ENCODE measurements at regions not wholly inside any gene's neighbourhood (a gene's known extent, or its start where the extent isn't known, plus 50 kb on each side); places are given as distances from the start of the nearest gene placed in this dataset.

- 80% methylated on average over 4 of the region's 4 CpGs for WGBS (ENCODE audit: low lambda C conversion rate, missing lambda C conversion rate)
- H3K9me2 ChIP-seq (replicated peaks; ENCODE audit: insufficient read depth): no peaks in the 10 kb centered on the region
- no peak for DNase-seq (ENCODE audit: low spot score)
- no peaks in the 10 kb centered on the region for H4K20me1 ChIP-seq (ENCODE audit: insufficient read depth, poor library complexity, severe bottlenecking)
- H3K9me3 ChIP-seq (ENCODE audit: low read depth): no peaks in the 10 kb centered on the region
- no peak overlapping the region for H3K4me2 ChIP-seq
- no peak overlapping the region for H3K4me3 ChIP-seq
- no peak overlapping the region for H3K27ac ChIP-seq
- no peaks in the 10 kb centered on the region for H3K27me3 ChIP-seq
- H3K36me3 ChIP-seq (replicated peaks; ENCODE audit: insufficient read depth, low read depth): no peaks in the 10 kb centered on the region
- H2AFZ ChIP-seq: no peak overlapping the region
- H3K4me1 ChIP-seq (ENCODE audit: insufficient read depth): no peaks in the 10 kb centered on the region
- no peaks in the 10 kb centered on the region for H3K79me2 ChIP-seq
- TF ChIP-seq, protein P1, sequence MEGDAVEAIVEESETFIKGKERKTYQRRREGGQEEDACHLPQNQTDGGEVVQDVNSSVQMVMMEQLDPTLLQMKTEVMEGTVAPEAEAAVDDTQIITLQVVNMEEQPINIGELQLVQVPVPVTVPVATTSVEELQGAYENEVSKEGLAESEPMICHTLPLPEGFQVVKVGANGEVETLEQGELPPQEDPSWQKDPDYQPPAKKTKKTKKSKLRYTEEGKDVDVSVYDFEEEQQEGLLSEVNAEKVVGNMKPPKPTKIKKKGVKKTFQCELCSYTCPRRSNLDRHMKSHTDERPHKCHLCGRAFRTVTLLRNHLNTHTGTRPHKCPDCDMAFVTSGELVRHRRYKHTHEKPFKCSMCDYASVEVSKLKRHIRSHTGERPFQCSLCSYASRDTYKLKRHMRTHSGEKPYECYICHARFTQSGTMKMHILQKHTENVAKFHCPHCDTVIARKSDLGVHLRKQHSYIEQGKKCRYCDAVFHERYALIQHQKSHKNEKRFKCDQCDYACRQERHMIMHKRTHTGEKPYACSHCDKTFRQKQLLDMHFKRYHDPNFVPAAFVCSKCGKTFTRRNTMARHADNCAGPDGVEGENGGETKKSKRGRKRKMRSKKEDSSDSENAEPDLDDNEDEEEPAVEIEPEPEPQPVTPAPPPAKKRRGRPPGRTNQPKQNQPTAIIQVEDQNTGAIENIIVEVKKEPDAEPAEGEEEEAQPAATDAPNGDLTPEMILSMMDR (IDR thresholded peaks at IDR 0.05; ENCODE audit: poor library complexity): no peak
- no peak for TF ChIP-seq EZH2phosphoT487 (IDR thresholded peaks at IDR 0.05; ENCODE audit: low read depth, severe bottlenecking, unreplicated experiment)
- no peak for TF ChIP-seq EZH2 (IDR thresholded peaks at IDR 0.05; ENCODE audit: borderline replicate concordance)
Observed at GRCh38 chr18:73901566-73901965, 246.1 kb downstream of the FBXO15 start.

DNA sequence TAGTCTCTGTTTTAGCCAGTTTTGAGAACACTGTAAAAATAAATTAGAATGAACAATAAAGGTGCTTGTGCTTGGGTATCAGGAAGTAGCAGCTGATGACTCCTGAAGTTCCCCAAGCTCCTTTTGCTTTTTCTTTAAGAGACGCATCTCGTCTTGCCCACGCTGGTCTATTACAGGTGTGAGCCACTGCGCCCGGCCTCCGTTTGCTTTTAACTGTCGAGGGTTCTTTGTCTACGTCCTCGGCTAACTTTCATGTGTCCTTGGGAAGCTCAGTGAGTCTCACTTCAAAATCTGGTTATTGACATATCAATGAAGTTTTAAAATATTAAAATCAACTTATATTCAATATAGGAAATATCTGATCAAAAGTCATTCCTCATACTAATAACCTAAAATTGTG, 246.5 kb downstream of the FBXO15 start:
- 87% methylated on average over 9 of the region's 9 CpGs for WGBS (ENCODE audit: low lambda C conversion rate, missing lambda C conversion rate)
- Histone ChIP-seq H3K9me2 (replicated peaks; ENCODE audit: insufficient read depth) (no peaks in the 10 kb centered on the region), H3K9me3 (ENCODE audit: low read depth) (no peaks in the 10 kb centered on the region), H3K4me2 (no peak overlapping the region), H2AFZ (no peak overlapping the region), H3K36me3 (replicated peaks; ENCODE audit: insufficient read depth, low read depth) (no peaks in the 10 kb centered on the region), H3K27ac (no peak overlapping the region), H4K20me1 (ENCODE audit: insufficient read depth, poor library complexity, severe bottlenecking) (no peaks in the 10 kb centered on the region), H3K4me1 (ENCODE audit: insufficient read depth) (no peaks in the 10 kb centered on the region), H3K4me3 (no peak overlapping the region), H3K79me2 (no peaks in the 10 kb centered on the region), H3K27me3 (no peaks in the 10 kb centered on the region)
- no peak for TF ChIP-seq EZH2phosphoT487 (IDR thresholded peaks at IDR 0.05; ENCODE audit: low read depth, severe bottlenecking, unreplicated experiment)
- TF ChIP-seq, protein P1 (IDR thresholded peaks at IDR 0.05; ENCODE audit: poor library complexity): no peak
- no peak for TF ChIP-seq EZH2 (IDR thresholded peaks at IDR 0.05; ENCODE audit: borderline replicate concordance)
- no peak for DNase-seq (ENCODE audit: low spot score)

- Histone ChIP-seq H3K4me3 (no peak overlapping the region), H3K36me3 (replicated peaks; ENCODE audit: insufficient read depth, low read depth) (no peaks in the 10 kb centered on the region), H3K4me2 (no peak overlapping the region), H3K9me2 (replicated peaks; ENCODE audit: insufficient read depth) (no peaks in the 10 kb centered on the region), H2AFZ (no peak overlapping the region), H3K9me3 (ENCODE audit: low read depth) (no peaks in the 10 kb centered on the region), H3K27me3 (no peaks in the 10 kb centered on the region), H3K4me1 (ENCODE audit: insufficient read depth) (no peaks in the 10 kb centered on the region), H3K27ac (no peak overlapping the region), H4K20me1 (ENCODE audit: insufficient read depth, poor library complexity, severe bottlenecking) (no peaks in the 10 kb centered on the region), H3K79me2 (no peaks in the 10 kb centered on the region)
- 74% methylated on average over 7 of the region's 7 CpGs for WGBS (ENCODE audit: low lambda C conversion rate, missing lambda C conversion rate)
- no peak for DNase-seq (ENCODE audit: low spot score)
- TF ChIP-seq EZH2 (IDR thresholded peaks at IDR 0.05; ENCODE audit: borderline replicate concordance): no peak
- TF ChIP-seq EZH2phosphoT487 (IDR thresholded peaks at IDR 0.05; ENCODE audit: low read depth, severe bottlenecking, unreplicated experiment): no peak
- TF ChIP-seq, protein P1 (IDR thresholded peaks at IDR 0.05; ENCODE audit: poor library complexity): no peak
Observed at GRCh38 chr18:73900106-73900835, 247.4 kb downstream of the FBXO15 start.

Measured in hepatocyte (in vitro differentiated cells).